Trophoblast cell (in vitro differentiated cells and primary cell): ENCODE measurements at regions not wholly inside any gene's neighbourhood (a gene's known extent, or its start where the extent isn't known, plus 50 kb on each side); places are given as distances from the start of the nearest gene placed in this dataset.

Experiments
- DNase-seq, 2 donors: peaks; one replicate each; pipeline ENCODE4 v3.0.0-alpha.2; 2016
- H2AFZ ChIP-seq: 2 replicates; pipeline ENCODE4 v1.6.1; 2013; ENCODE audit warnings: low read length, moderate library complexity, mild to moderate bottlenecking; ENCODE audit not compliant: insufficient read depth, poor library complexity
- H2AK5ac ChIP-seq: 2 replicates; pipeline ENCODE4 v1.6.1; 2013; ENCODE audit warnings: mild to moderate bottlenecking, low read length
- H2BK120ac ChIP-seq: 2 replicates; pipeline ENCODE4 v1.6.1; 2013; ENCODE audit warnings: low read length, mild to moderate bottlenecking, moderate library complexity; ENCODE audit not compliant: insufficient read depth, poor library complexity
- H2BK12ac ChIP-seq: 2 replicates; pipeline ENCODE4 v1.6.1; 2013; ENCODE audit warnings: mild to moderate bottlenecking, low read length, moderate library complexity
- H2BK5ac ChIP-seq: 2 replicates; pipeline ENCODE4 v1.6.1; 2013; ENCODE audit warnings: low read length, low read depth, moderate library complexity, mild to moderate bottlenecking; ENCODE audit not compliant: poor library complexity
- H3K14ac ChIP-seq: 2 replicates; pipeline ENCODE4 v1.6.1; 2013; ENCODE audit warnings: mild to moderate bottlenecking, low read length
- H3K18ac ChIP-seq: 2 replicates; pipeline ENCODE4 v1.6.1; 2013; ENCODE audit warnings: mild to moderate bottlenecking, low read length
- H3K23ac ChIP-seq: 2 replicates; pipeline ENCODE4 v1.6.1; 2013; ENCODE audit warnings: low read length
- H3K27ac ChIP-seq: 2 replicates; pipeline ENCODE4 v1.5.1; 2013; ENCODE audit warnings: low read depth, mild to moderate bottlenecking, inconsistent platforms, low read length, moderate library complexity
- H3K27me3 ChIP-seq: 2 replicates; pipeline ENCODE4 v1.6.1; 2013; ENCODE audit warnings: inconsistent platforms, mild to moderate bottlenecking, low read length, moderate library complexity; ENCODE audit not compliant: insufficient read depth
- H3K36me3 ChIP-seq, 2 experiments: 1 replicate in 1 of 2; 2 replicates in 1 of 2; pipeline ENCODE4 v1.6.1; 2013; ENCODE audit warnings: low read length in 2 of 2, mild to moderate bottlenecking in 2 of 2, moderate library complexity in 1 of 2; ENCODE audit not compliant: insufficient read depth in 2 of 2, control insufficient read depth in 1 of 2
- H3K4ac ChIP-seq: 2 replicates; pipeline ENCODE4 v1.6.1; 2013; ENCODE audit warnings: low read depth, mild to moderate bottlenecking, low read length, moderate library complexity
- H3K4me1 ChIP-seq, 2 experiments: 1 replicate in 1 of 2; 2 replicates in 1 of 2; pipeline ENCODE4 v1.6.1; 2013; ENCODE audit warnings: low read length in 2 of 2, mild to moderate bottlenecking in 2 of 2, moderate library complexity in 1 of 2; ENCODE audit not compliant: insufficient read depth in 2 of 2, control insufficient read depth in 1 of 2
- H3K4me2 ChIP-seq: 2 replicates; pipeline ENCODE4 v1.6.1; 2013; ENCODE audit warnings: inconsistent platforms, mild to moderate bottlenecking, low read length, moderate library complexity
- H3K4me3 ChIP-seq: 2 replicates; pipeline ENCODE4 v1.5.1; 2013; ENCODE audit warnings: mild to moderate bottlenecking, low read depth, low read length, inconsistent platforms
- H3K79me1 ChIP-seq: one replicate; pipeline ENCODE4 v1.6.1; 2013; ENCODE audit warnings: low read length
- H3K79me2 ChIP-seq: 2 replicates; pipeline ENCODE4 v1.6.1; 2013; ENCODE audit warnings: low read length, mild to moderate bottlenecking; ENCODE audit not compliant: control insufficient read depth, insufficient read depth, poor library complexity
- H3K9ac ChIP-seq: 2 replicates; pipeline ENCODE4 v1.6.1; 2013; ENCODE audit warnings: mild to moderate bottlenecking, low read length
- H3K9me3 ChIP-seq: 2 replicates; pipeline ENCODE4 v1.6.1; 2013; ENCODE audit warnings: low read depth, mild to moderate bottlenecking, control low read depth, inconsistent platforms, low read length; ENCODE audit not compliant: insufficient read depth
- H4K12ac ChIP-seq: 2 replicates; pipeline ENCODE4 v1.6.1; 2013; ENCODE audit warnings: low read depth, mild to moderate bottlenecking, low read length, moderate library complexity
- H4K8ac ChIP-seq: 2 replicates; pipeline ENCODE4 v1.6.1; 2013; ENCODE audit warnings: low read depth, mild to moderate bottlenecking, low read length, moderate library complexity
- H4K91ac ChIP-seq: one replicate; pipeline ENCODE4 v1.6.1; 2013; ENCODE audit warnings: low read depth, mild to moderate bottlenecking, low read length, moderate library complexity
- WGBS: extraction: QIAGEN DNeasy Blood & Tissue Kit; methylation state at CpG from one replicate; pipeline ENCODE4 v1.1.7; 2013; ENCODE audit warnings: missing lambda C conversion rate; ENCODE audit not compliant: insufficient read length, insufficient coverage; ENCODE audit errors: extremely low coverage; 5-methylcytosine and 5-hydroxymethylcytosine counted together

DNA sequence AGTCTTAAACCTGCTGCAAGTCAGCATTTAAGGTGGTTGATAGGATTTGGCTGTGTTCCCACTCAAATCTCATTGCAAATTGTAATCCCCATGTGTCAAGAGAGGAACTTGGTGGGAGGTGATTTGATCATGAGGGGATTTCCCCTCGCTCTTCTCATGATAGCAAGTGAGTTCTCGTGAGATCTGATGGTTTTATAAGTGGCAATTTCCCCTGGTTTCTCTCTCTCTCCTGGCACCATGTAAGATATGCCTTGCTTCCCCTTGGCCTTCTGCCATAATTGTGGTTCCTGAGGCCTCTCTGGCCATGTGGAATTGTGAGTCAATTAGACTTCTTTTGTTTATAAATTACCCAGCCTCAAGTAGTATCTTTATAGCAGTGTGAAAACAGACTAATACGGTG, 84.3 kb upstream of the SMC2 start:
- no peak overlapping the region for H4K91ac ChIP-seq
- no peak overlapping the region for H3K23ac ChIP-seq
- H4K12ac ChIP-seq: no peak overlapping the region
- no peak overlapping the region for H2BK120ac ChIP-seq
- no peak overlapping the region for H2BK5ac ChIP-seq
- H3K9ac ChIP-seq: no peak overlapping the region
- no peak overlapping the region for H3K4me3 ChIP-seq
- no peaks in the 10 kb centered on the region for H3K79me1 ChIP-seq
- no peak overlapping the region for H2AFZ ChIP-seq
- H3K4me2 ChIP-seq: no peak overlapping the region
- no peak overlapping the region for H3K27ac ChIP-seq
- no peaks in the 10 kb centered on the region for H3K27me3 ChIP-seq
- H3K4ac ChIP-seq: no peak overlapping the region
- H3K36me3 ChIP-seq: no peaks in the 10 kb centered on the region
- H2BK12ac ChIP-seq: no peak overlapping the region
- no peak overlapping the region for H3K18ac ChIP-seq
- H3K79me2 ChIP-seq: no peaks in the 10 kb centered on the region
- no peak overlapping the region for H3K14ac ChIP-seq
- H3K9me3 ChIP-seq: no peaks in the 10 kb centered on the region
- no CpG with 5 or more reads among the region's 3 CpGs for WGBS
- no peak for DNase-seq
- H3K4me1 ChIP-seq: no peaks in the 10 kb centered on the region
- H2AK5ac ChIP-seq: no peak overlapping the region
- no peak overlapping the region for H4K8ac ChIP-seq

DNA sequence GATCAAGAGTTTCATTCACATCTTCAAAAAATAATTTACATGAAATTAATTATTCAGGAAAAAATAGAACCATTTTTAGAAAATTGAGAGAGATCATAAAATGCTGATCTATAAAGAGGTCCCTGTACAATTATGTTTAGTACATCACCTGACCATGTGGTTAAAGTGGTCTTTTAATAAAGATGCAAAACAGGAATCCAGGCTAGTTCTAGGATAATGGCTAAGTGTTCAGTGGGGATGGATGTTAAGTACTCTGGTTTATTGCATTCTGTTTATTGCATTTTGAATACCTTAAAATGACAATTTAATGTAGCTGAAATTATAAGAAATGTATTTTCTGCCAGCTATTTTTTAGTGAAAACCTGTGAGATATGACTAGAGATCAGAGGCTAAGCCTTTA, 72.0 kb upstream of the SMC2 start:
- H4K12ac ChIP-seq: no peak overlapping the region
- H3K4me3 ChIP-seq: no peak overlapping the region
- H4K91ac ChIP-seq: no peak overlapping the region
- no peaks in the 10 kb centered on the region for H3K36me3 ChIP-seq
- no peak overlapping the region for H3K9ac ChIP-seq
- no peaks in the 10 kb centered on the region for H3K27me3 ChIP-seq
- no peak overlapping the region for H2AK5ac ChIP-seq
- no peaks in the 10 kb centered on the region for H3K4me1 ChIP-seq
- no peak overlapping the region for H3K14ac ChIP-seq
- H3K27ac ChIP-seq: no peak overlapping the region
- H3K79me2 ChIP-seq: no peaks in the 10 kb centered on the region
- no peak overlapping the region for H2BK12ac ChIP-seq
- DNase-seq: no peak
- H3K4me2 ChIP-seq: no peak overlapping the region
- H2BK120ac ChIP-seq: no peak overlapping the region
- no peak overlapping the region for H4K8ac ChIP-seq
- H2AFZ ChIP-seq: no peak overlapping the region
- no peak overlapping the region for H2BK5ac ChIP-seq
- H3K9me3 ChIP-seq: no peaks in the 10 kb centered on the region
- no peak overlapping the region for H3K23ac ChIP-seq
- no peak overlapping the region for H3K4ac ChIP-seq
- H3K18ac ChIP-seq: no peak overlapping the region
- H3K79me1 ChIP-seq: no peaks in the 10 kb centered on the region

DNA sequence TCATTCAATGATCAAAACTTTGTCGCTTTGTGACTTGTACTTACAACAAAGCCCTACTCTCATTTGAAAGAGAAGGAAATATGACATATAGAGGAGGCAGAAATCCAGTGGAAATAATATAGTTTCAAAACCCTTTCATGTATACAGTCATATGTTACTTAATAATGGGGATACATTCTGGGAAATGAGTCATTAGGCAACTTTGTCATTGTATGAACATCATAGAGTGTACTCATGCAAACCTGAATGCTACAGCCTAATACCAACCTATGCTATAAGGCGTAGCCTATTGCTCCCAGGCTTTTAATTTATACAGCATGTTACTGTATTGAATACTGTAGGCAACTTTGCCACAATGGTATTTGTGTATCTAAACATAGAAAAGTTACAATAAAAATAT, 69.0 kb upstream of the SMC2 start:
- H4K8ac ChIP-seq: no peak overlapping the region
- no peak overlapping the region for H3K4ac ChIP-seq
- no peak overlapping the region for H2BK12ac ChIP-seq
- no peak overlapping the region for H2BK120ac ChIP-seq
- H4K91ac ChIP-seq: no peak overlapping the region
- no peaks in the 10 kb centered on the region for H3K9me3 ChIP-seq
- H3K27ac ChIP-seq: no peak overlapping the region
- WGBS: no CpG with 5 or more reads among the region's 2 CpGs
- H3K79me2 ChIP-seq: no peaks in the 10 kb centered on the region
- H3K4me2 ChIP-seq: no peak overlapping the region
- no peaks in the 10 kb centered on the region for H3K27me3 ChIP-seq
- no peak overlapping the region for H3K23ac ChIP-seq
- H2AFZ ChIP-seq: no peak overlapping the region
- no peak overlapping the region for H3K9ac ChIP-seq
- no peak overlapping the region for H3K14ac ChIP-seq
- H2BK5ac ChIP-seq: no peak overlapping the region
- H4K12ac ChIP-seq: no peak overlapping the region
- no peaks in the 10 kb centered on the region for H3K4me1 ChIP-seq
- H3K79me1 ChIP-seq: no peaks in the 10 kb centered on the region
- DNase-seq: no peak
- no peak overlapping the region for H3K18ac ChIP-seq
- H3K4me3 ChIP-seq: no peak overlapping the region
- no peak overlapping the region for H2AK5ac ChIP-seq
- H3K36me3 ChIP-seq: no peaks in the 10 kb centered on the region

DNA sequence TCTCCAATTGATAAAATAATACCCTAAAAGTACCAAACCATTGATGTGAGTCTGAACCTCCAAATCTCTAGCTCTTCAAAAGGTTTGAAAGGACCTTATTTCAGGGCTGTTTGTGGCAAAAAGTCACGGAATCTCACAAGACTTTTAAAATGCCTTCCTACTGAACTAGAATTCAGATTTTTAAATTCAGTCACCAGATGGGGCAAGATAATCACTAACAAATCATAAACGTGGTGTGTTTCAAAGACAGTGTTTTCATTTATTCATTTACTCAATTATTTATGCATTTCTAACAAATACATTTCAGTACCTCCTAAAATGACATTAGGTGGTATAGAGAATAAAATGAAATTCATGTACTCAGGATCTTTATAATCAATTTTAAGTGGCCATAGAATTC, 68.2 kb upstream of the SMC2 start:
- H3K79me1 ChIP-seq: no peaks in the 10 kb centered on the region
- H3K4me3 ChIP-seq: no peak overlapping the region
- H4K8ac ChIP-seq: no peak overlapping the region
- DNase-seq: no peak
- H3K9ac ChIP-seq: no peak overlapping the region
- no peak overlapping the region for H4K12ac ChIP-seq
- H3K79me2 ChIP-seq: no peaks in the 10 kb centered on the region
- H3K23ac ChIP-seq: no peak overlapping the region
- no CpG with 5 or more reads among the region's 2 CpGs for WGBS
- H2BK12ac ChIP-seq: no peak overlapping the region
- no peak overlapping the region for H2BK5ac ChIP-seq
- no peak overlapping the region for H2AK5ac ChIP-seq
- no peak overlapping the region for H3K18ac ChIP-seq
- no peak overlapping the region for H4K91ac ChIP-seq
- no peak overlapping the region for H2BK120ac ChIP-seq
- no peaks in the 10 kb centered on the region for H3K36me3 ChIP-seq
- H3K27me3 ChIP-seq: no peaks in the 10 kb centered on the region
- no peak overlapping the region for H3K27ac ChIP-seq
- H3K4ac ChIP-seq: no peak overlapping the region
- no peaks in the 10 kb centered on the region for H3K4me1 ChIP-seq
- H3K14ac ChIP-seq: no peak overlapping the region
- H3K4me2 ChIP-seq: no peak overlapping the region
- no peaks in the 10 kb centered on the region for H3K9me3 ChIP-seq
- H2AFZ ChIP-seq: no peak overlapping the region

DNA sequence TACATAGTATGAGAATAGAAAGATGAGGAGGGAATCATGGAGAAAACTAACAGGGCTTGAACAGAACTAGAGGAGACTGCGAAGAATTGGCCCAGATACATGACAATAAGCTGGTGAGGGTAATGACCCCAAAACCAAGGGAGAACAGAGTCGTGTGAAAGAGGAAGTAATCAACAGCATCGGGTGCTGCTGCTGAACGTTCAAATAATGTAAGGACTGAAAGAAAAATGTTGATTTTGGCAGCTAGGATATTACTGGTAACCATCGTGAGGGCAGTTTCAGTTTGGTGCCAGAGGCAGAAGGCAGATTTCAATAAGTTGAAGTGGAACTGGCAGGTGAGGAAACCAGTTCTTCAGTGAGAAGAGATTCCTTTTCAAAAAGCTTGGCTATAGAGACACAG, 66.8 kb upstream of the SMC2 start:
- Histone ChIP-seq H2BK12ac (no peak overlapping the region), H3K23ac (no peak overlapping the region), H4K8ac (no peak overlapping the region), H3K36me3 (no peaks in the 10 kb centered on the region), H3K18ac (no peak overlapping the region), H3K79me1 (no peaks in the 10 kb centered on the region), H3K4me1 (no peaks in the 10 kb centered on the region), H2BK5ac (no peak overlapping the region), H3K4me2 (no peak overlapping the region), H3K27me3 (no peaks in the 10 kb centered on the region), H3K79me2 (no peaks in the 10 kb centered on the region), H2AK5ac (no peak overlapping the region), H3K27ac (no peak overlapping the region), H3K9ac (no peak overlapping the region), H3K4me3 (no peak overlapping the region), H3K9me3 (no peaks in the 10 kb centered on the region), H3K14ac (no peak overlapping the region), H3K4ac (no peak overlapping the region), H2AFZ (no peak overlapping the region), H4K12ac (no peak overlapping the region), H4K91ac (no peak overlapping the region), H2BK120ac (no peak overlapping the region)
- WGBS: no CpG with 5 or more reads among the region's 5 CpGs
- no peak for DNase-seq
